ENCODE measurements at regions not wholly inside any gene's neighbourhood (a gene's known extent, or its start where the extent isn't known, plus 50 kb on each side); places are given as distances from the start of the nearest gene placed in this dataset.

- ATAC-seq (ENCODE audit: insufficient number of reproducible peaks, low FRiP score, low read depth) (no peak), DNase-seq (ENCODE audit: low spot score) (no peak)
- Histone ChIP-seq H3K36me3 (no peaks in the 10 kb centered on the region), H3K4me3 (no peak overlapping the region), H3K4me1 (ENCODE audit: control insufficient read depth in 1 of 2, low read depth in 2 of 2) (no peaks in the 10 kb centered on the region), H3K9me3 (no peaks in the 10 kb centered on the region), H3K27me3 (replicated peaks; ENCODE audit: insufficient read depth) (no peaks in the 10 kb centered on the region), H3K27ac (no peak overlapping the region)
- no peak for TF ChIP-seq CTCF (IDR thresholded peaks at IDR 0.05)
Observed at GRCh38 chr20:4411744-4412143, 162.7 kb upstream of the ADRA1D start.

GRCh38 chr20:4406627-4407026 is 157.5 kb upstream of the ADRA1D start:
- no peak for TF ChIP-seq CTCF (IDR thresholded peaks at IDR 0.05)
- Histone ChIP-seq H3K36me3 (no peaks in the 10 kb centered on the region), H3K27me3 (replicated peaks; ENCODE audit: insufficient read depth) (no peaks in the 10 kb centered on the region), H3K4me1 (ENCODE audit: control insufficient read depth in 1 of 2, low read depth in 2 of 2) (no peaks in the 10 kb centered on the region), H3K27ac (no peak overlapping the region), H3K9me3 (no peaks in the 10 kb centered on the region), H3K4me3 (no peak overlapping the region)
- no peak for ATAC-seq (ENCODE audit: insufficient number of reproducible peaks, low FRiP score, low read depth)
- DNase-seq (ENCODE audit: low spot score) = no peak

- no peaks in the 10 kb centered on the region for H3K36me3 ChIP-seq
- H3K27ac ChIP-seq = no peak overlapping the region
- no peak for ATAC-seq (ENCODE audit: insufficient number of reproducible peaks, low FRiP score, low read depth)
Observed at GRCh38 chr20:4401601-4402000, 152.5 kb upstream of the ADRA1D start.

GRCh38 chr20:4384961-4385360 is 135.9 kb upstream of the ADRA1D start:
- Histone ChIP-seq H3K36me3 (no peaks in the 10 kb centered on the region), H3K27ac (no peak overlapping the region), H3K9me3 (no peaks in the 10 kb centered on the region), H3K4me1 (ENCODE audit: control insufficient read depth in 1 of 2, low read depth in 2 of 2) (no peaks in the 10 kb centered on the region), H3K27me3 (replicated peaks; ENCODE audit: insufficient read depth) (no peaks in the 10 kb centered on the region), H3K4me3 (no peak overlapping the region)
- ATAC-seq (ENCODE audit: insufficient number of reproducible peaks, low FRiP score, low read depth) (no peak), DNase-seq (ENCODE audit: low spot score) (no peak)
- no peak for TF ChIP-seq CTCF (IDR thresholded peaks at IDR 0.05)

More at GRCh38 chr20:4401601-4402000, 152.5 kb upstream of the ADRA1D start:
- no peaks in the 10 kb centered on the region for H3K27me3 ChIP-seq (replicated peaks; ENCODE audit: insufficient read depth)
- H3K4me3 ChIP-seq = no peak overlapping the region
- TF ChIP-seq CTCF (IDR thresholded peaks at IDR 0.05) = no peak
- no peak for DNase-seq (ENCODE audit: low spot score)
- no peaks in the 10 kb centered on the region for H3K9me3 ChIP-seq
- no peaks in the 10 kb centered on the region for H3K4me1 ChIP-seq (ENCODE audit: control insufficient read depth in 1 of 2, low read depth in 2 of 2)

- ATAC-seq (ENCODE audit: insufficient number of reproducible peaks, low FRiP score, low read depth) (no peak), DNase-seq (ENCODE audit: low spot score) (no peak)
- Histone ChIP-seq H3K36me3 (no peaks in the 10 kb centered on the region), H3K27me3 (replicated peaks; ENCODE audit: insufficient read depth) (no peaks in the 10 kb centered on the region), H3K9me3 (no peaks in the 10 kb centered on the region), H3K4me1 (ENCODE audit: control insufficient read depth in 1 of 2, low read depth in 2 of 2) (no peaks in the 10 kb centered on the region), H3K27ac (no peak overlapping the region), H3K4me3 (no peak overlapping the region)
- no peak for TF ChIP-seq CTCF (IDR thresholded peaks at IDR 0.05)
Observed at GRCh38 chr20:4383961-4384360, 134.9 kb upstream of the ADRA1D start.

Measured in thoracic aorta (tissue), 2 donors.